ENCODE measurements at regions not wholly inside any gene's neighbourhood (a gene's known extent, or its start where the extent isn't known, plus 50 kb on each side); places are given as distances from the start of the nearest gene placed in this dataset.

GRCh38 chr3:28134792-28135375 lies 106.5 kb upstream of the CMC1 start:
- TF ChIP-seq, protein P1, sequence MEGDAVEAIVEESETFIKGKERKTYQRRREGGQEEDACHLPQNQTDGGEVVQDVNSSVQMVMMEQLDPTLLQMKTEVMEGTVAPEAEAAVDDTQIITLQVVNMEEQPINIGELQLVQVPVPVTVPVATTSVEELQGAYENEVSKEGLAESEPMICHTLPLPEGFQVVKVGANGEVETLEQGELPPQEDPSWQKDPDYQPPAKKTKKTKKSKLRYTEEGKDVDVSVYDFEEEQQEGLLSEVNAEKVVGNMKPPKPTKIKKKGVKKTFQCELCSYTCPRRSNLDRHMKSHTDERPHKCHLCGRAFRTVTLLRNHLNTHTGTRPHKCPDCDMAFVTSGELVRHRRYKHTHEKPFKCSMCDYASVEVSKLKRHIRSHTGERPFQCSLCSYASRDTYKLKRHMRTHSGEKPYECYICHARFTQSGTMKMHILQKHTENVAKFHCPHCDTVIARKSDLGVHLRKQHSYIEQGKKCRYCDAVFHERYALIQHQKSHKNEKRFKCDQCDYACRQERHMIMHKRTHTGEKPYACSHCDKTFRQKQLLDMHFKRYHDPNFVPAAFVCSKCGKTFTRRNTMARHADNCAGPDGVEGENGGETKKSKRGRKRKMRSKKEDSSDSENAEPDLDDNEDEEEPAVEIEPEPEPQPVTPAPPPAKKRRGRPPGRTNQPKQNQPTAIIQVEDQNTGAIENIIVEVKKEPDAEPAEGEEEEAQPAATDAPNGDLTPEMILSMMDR (IDR thresholded peaks at IDR 0.05) = no peak
- TF ChIP-seq EZH2phosphoT487 (IDR thresholded peaks at IDR 0.05) (no peak), EZH2 (IDR thresholded peaks at IDR 0.05) (no peak)
